OCI-LY3 (cell line): ENCODE measurements at regions not wholly inside any gene's neighbourhood (a gene's known extent, or its start where the extent isn't known, plus 50 kb on each side); places are given as distances from the start of the nearest gene placed in this dataset.

ENCODE experiments used
- H2AFZ ChIP-seq: fragments of 200-600, 300-600 bp; shearing (Covaris generic); 2 replicates; pipeline ENCODE4 v1.6.0; 2014; ENCODE audit warnings: antibody characterized with exemption, low read depth, low read length
- H3K27ac ChIP-seq: fragments of 200-600, 300-600 bp; sonication (generic); 2 replicates; pipeline ENCODE4 v1.5.1; 2014; ENCODE audit warnings: mild to moderate bottlenecking, low read length, moderate library complexity, mixed read lengths
- H3K27me3 ChIP-seq: fragments of 200-600, 300-600 bp; sonication (generic); 2 replicates; pipeline ENCODE4 v1.6.1; 2014; ENCODE audit warnings: low read depth, low read length, mixed read lengths
- H3K36me3 ChIP-seq: fragments of 200-600, 300-600 bp; sonication (generic); replicated peaks from 2 replicates; pipeline ENCODE3; 2014; ENCODE audit warnings: low read depth, low read length, mixed read lengths
- H3K4me1 ChIP-seq: fragments of 300-600, 200-600 bp; sonication (generic); 2 replicates; pipeline ENCODE4 v1.6.1; 2014; ENCODE audit warnings: low read length, mixed read lengths
- H3K4me2 ChIP-seq: fragments of 200-600, 300-600 bp; sonication (generic); 2 replicates; pipeline ENCODE4 v1.6.1; 2014; ENCODE audit warnings: low read length, mixed read lengths
- H3K4me3 ChIP-seq: fragments of 300-600, 200-600 bp; sonication (generic); 2 replicates; pipeline ENCODE4 v1.5.1; 2014; ENCODE audit warnings: antibody characterized with exemption, mild to moderate bottlenecking, low read length, moderate library complexity
- H3K79me2 ChIP-seq: fragments of 300-600, 200-600 bp; shearing (Covaris generic); 2 replicates; pipeline ENCODE4 v1.6.1; 2014; ENCODE audit warnings: mild to moderate bottlenecking, low read length, mixed read lengths
- H3K9ac ChIP-seq: fragments of 300-600, 200-600 bp; shearing (Covaris generic); 2 replicates; pipeline ENCODE4 v1.6.0; 2014; ENCODE audit warnings: mild to moderate bottlenecking, low read length, moderate library complexity
- H3K9me3 ChIP-seq: fragments of 200-600, 300-600 bp; shearing (Covaris generic); 2 replicates; pipeline ENCODE4 v1.6.1; 2014; ENCODE audit warnings: low read length, mixed read lengths; ENCODE audit not compliant: insufficient read depth
- H4K20me1 ChIP-seq: fragments of 200-600, 300-600 bp; sonication (generic); 2 replicates; pipeline ENCODE4 v1.6.1; 2016; ENCODE audit warnings: low read length, mixed read lengths; ENCODE audit not compliant: insufficient read depth
- EZH2phosphoT487 ChIP-seq: fragments of 200-600 bp; shearing (Covaris generic); IDR thresholded peaks from 2 replicates; pipeline ENCODE4 v1.6.1; 2018; ENCODE audit warnings: antibody characterized with exemption, mixed run types, low read depth
- TF ChIP-seq, protein P1 (sequence below): fragments of 200-600, 300-600 bp; sonication (generic); IDR thresholded peaks from 2 replicates; pipeline ENCODE4 v1.5.1; 2014; ENCODE audit warnings: antibody characterized with exemption, low read length, low read depth

GRCh38 chr1:102365071-102365470, 368.3 kb upstream of the OLFM3 start:
- no peaks in the 10 kb centered on the region for H3K79me2 ChIP-seq
- H4K20me1 ChIP-seq: no peaks in the 10 kb centered on the region
- H3K27ac ChIP-seq: no peak overlapping the region
- TF ChIP-seq EZH2phosphoT487: no peak
- TF ChIP-seq, protein P1, sequence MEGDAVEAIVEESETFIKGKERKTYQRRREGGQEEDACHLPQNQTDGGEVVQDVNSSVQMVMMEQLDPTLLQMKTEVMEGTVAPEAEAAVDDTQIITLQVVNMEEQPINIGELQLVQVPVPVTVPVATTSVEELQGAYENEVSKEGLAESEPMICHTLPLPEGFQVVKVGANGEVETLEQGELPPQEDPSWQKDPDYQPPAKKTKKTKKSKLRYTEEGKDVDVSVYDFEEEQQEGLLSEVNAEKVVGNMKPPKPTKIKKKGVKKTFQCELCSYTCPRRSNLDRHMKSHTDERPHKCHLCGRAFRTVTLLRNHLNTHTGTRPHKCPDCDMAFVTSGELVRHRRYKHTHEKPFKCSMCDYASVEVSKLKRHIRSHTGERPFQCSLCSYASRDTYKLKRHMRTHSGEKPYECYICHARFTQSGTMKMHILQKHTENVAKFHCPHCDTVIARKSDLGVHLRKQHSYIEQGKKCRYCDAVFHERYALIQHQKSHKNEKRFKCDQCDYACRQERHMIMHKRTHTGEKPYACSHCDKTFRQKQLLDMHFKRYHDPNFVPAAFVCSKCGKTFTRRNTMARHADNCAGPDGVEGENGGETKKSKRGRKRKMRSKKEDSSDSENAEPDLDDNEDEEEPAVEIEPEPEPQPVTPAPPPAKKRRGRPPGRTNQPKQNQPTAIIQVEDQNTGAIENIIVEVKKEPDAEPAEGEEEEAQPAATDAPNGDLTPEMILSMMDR: no peak
- no peak overlapping the region for H3K9ac ChIP-seq
- no peaks in the 10 kb centered on the region for H3K4me1 ChIP-seq
- H3K9me3 ChIP-seq: no peaks in the 10 kb centered on the region
- no peak overlapping the region for H2AFZ ChIP-seq
- no peaks in the 10 kb centered on the region for H3K36me3 ChIP-seq
- H3K27me3 ChIP-seq: no peaks in the 10 kb centered on the region
- no peak overlapping the region for H3K4me3 ChIP-seq
- no peak overlapping the region for H3K4me2 ChIP-seq

DNA sequence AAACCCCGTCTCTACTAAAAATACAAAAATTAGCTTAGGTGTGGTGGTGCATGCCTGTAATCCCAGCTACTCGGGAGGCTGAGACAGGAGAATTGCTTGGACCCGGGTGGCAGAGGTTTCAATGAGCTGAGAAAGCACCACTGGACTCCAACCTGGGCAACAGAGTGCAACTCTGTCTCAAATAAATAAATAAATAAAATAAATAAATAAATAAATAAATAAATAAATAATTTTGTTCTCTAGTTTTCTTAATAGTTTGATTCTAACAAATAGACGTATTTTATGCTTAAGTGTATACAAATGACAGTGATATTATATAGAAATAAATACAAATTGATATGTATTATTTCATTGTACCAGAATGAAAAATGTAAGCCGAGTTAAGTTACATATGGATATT, 339.9 kb upstream of the OLFM3 start:
- Histone ChIP-seq H3K4me3 (no peak overlapping the region), H3K9ac (no peak overlapping the region), H3K9me3 (no peaks in the 10 kb centered on the region), H2AFZ (no peak overlapping the region), H3K4me1 (no peaks in the 10 kb centered on the region), H3K36me3 (no peaks in the 10 kb centered on the region), H3K4me2 (no peak overlapping the region), H3K79me2 (no peaks in the 10 kb centered on the region), H4K20me1 (no peaks in the 10 kb centered on the region), H3K27ac (no peak overlapping the region), H3K27me3 (no peaks in the 10 kb centered on the region)
- TF ChIP-seq, protein P1: no peak
- TF ChIP-seq EZH2phosphoT487: no peak

DNA sequence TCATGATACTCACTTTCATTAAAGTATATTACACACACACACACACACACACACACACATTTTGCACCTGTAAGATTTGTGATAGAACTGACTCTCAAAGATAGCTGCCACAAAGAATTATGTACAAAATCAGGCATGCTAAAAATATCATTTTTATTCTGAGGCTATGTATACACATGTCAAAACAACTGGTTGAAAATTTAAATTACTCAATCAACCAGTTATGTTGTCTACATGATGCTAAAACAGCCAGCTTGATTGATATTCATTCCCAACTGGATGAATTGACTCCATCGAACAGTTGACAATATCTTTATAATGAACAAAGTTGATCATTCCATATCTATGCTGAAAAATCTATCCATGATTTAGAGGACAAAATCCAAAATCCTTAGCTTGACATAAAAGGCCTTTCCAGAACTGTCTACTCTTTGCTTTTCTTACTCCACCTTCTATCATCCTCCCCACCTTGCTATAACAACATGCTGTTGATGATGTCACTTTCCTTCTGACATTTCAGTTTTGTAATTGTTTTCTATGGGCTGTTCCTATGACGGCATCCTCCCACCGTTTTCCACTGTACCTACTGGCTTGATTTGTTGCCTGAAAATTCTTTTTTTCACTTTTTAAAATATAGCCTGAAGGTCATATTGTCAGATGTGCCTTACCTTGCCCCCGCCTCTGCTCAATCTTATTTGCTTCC, 321.5 kb upstream of the OLFM3 start:
- H3K36me3 ChIP-seq: no peaks in the 10 kb centered on the region
- no peaks in the 10 kb centered on the region for H3K79me2 ChIP-seq
- no peaks in the 10 kb centered on the region for H3K9me3 ChIP-seq
- H3K9ac ChIP-seq: no peak overlapping the region
- H2AFZ ChIP-seq: no peak overlapping the region
- no peak overlapping the region for H3K4me3 ChIP-seq
- H3K27ac ChIP-seq: no peak overlapping the region
- no peak overlapping the region for H3K4me2 ChIP-seq
- H4K20me1 ChIP-seq: no peaks in the 10 kb centered on the region
- H3K4me1 ChIP-seq: no peaks in the 10 kb centered on the region
- no peaks in the 10 kb centered on the region for H3K27me3 ChIP-seq
- no peak for TF ChIP-seq EZH2phosphoT487
- TF ChIP-seq, protein P1: no peak

- Histone ChIP-seq H2AFZ (no peak overlapping the region), H4K20me1 (no peaks in the 10 kb centered on the region), H3K79me2 (no peaks in the 10 kb centered on the region), H3K27ac (no peak overlapping the region), H3K9me3 (no peaks in the 10 kb centered on the region), H3K4me1 (no peaks in the 10 kb centered on the region), H3K4me2 (no peak overlapping the region), H3K9ac (no peak overlapping the region), H3K4me3 (no peak overlapping the region), H3K27me3 (no peaks in the 10 kb centered on the region), H3K36me3 (no peaks in the 10 kb centered on the region)
- TF ChIP-seq EZH2phosphoT487: no peak
- TF ChIP-seq, protein P1: no peak
Measured at GRCh38 chr1:102315096-102315495, 318.4 kb upstream of the OLFM3 start.
